Brain microvascular endothelial cell (primary cell): ENCODE measurements at regions not wholly inside any gene's neighbourhood (a gene's known extent, or its start where the extent isn't known, plus 50 kb on each side); places are given as distances from the start of the nearest gene placed in this dataset.

Experiments used
- DNase-seq: peaks from one replicate; pipeline ENCODE4 v3.0.0-alpha.2; 2020
- H3K27ac ChIP-seq: fragments of 250-450 bp; sonication (Bioruptor Pico); 2 replicates; pipeline ENCODE4 v1.5.1; 2020; ENCODE audit warnings: mild to moderate bottlenecking, moderate library complexity
- H3K27me3 ChIP-seq: fragments of 250-450 bp; sonication (Bioruptor Pico); replicated peaks from 2 replicates; pipeline ENCODE4 v1.5.1; 2020; ENCODE audit warnings: mild to moderate bottlenecking
- H3K36me3 ChIP-seq: fragments of 250-450 bp; sonication (Bioruptor Pico); replicated peaks from 2 replicates; pipeline ENCODE4 v1.5.1; 2020; ENCODE audit warnings: mild to moderate bottlenecking
- H3K4me3 ChIP-seq: 2 replicates; pipeline ENCODE4 v1.5.1; 2011; ENCODE audit warnings: low read depth, mild to moderate bottlenecking, control low read depth, low read length, moderate library complexity
- CTCF ChIP-seq: IDR thresholded peaks from 2 replicates; pipeline ENCODE4 v1.5.1; 2011; ENCODE audit warnings: low read depth, mild to moderate bottlenecking, moderate library complexity, low read length, control low read depth, inconsistent platforms; ENCODE audit errors: missing control alignments
- in situ Hi-C: cut with HindIII; loops from 2 replicates; pipeline ENCODE4 v1.10.0; 2017; ENCODE audit warnings: low sequenced_read_pairs, low pct_ligation_motif_present

DNA sequence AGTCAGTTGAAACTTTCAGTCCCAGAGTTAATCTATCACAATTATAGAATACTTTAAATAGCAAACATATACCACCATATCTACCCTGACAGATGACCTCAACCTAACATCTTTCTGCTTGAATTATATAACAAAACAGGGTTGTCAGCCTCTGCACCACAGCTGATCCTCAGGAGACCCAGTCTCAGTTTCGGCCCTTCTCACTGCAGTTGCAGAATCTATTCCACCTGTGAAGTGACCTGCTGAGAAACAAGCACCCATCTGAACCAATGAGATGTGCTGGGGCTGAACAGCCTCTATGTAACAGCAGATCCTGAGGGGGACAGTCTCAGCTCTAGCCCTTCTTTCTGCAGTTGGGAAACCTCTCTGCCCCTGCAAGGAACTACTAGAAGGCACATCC, 567.6 kb downstream of the KCNJ3 start:
- Histone ChIP-seq H3K4me3 (no peak overlapping the region), H3K27ac (no peak overlapping the region), H3K36me3 (no peaks in the 10 kb centered on the region), H3K27me3 (no peaks in the 10 kb centered on the region)
- in situ Hi-C loops: no loop called here
- DNase-seq: no peak
- TF ChIP-seq CTCF: no peak

- no peak for DNase-seq
- TF ChIP-seq CTCF: no peak
Measured at GRCh38 chr2:155256803-155257202, 558.3 kb downstream of the KCNJ3 start.

DNA sequence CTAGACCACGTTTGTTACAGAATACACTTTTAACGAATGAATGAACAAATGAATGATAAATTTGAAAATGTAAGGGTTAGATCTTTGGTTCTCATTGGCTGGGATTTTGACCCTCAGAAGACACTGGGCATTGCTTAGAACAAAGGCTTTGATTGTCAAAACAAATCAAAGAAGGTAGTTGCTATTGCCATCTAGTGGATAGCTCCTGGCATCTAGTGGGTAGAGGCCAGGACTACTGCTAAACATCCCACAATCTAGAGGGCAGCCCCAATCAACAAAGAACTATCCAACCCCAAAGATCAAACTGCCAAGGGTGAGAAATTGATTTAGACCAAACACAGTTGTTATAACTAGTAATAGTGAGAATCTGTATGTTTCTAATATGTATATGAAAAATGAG, 552.3 kb downstream of the KCNJ3 start:
- Histone ChIP-seq H3K27me3 (no peaks in the 10 kb centered on the region), H3K27ac (no peak overlapping the region), H3K36me3 (no peaks in the 10 kb centered on the region), H3K4me3 (no peak overlapping the region)
- TF ChIP-seq CTCF: peak; percentile 50
- no peak for DNase-seq
- in situ Hi-C loops: no loop called here

More at GRCh38 chr2:155256803-155257202, 558.3 kb downstream of the KCNJ3 start:
- Histone ChIP-seq H3K27me3 (no peaks in the 10 kb centered on the region), H3K36me3 (no peaks in the 10 kb centered on the region), H3K4me3 (no peak overlapping the region), H3K27ac (no peak overlapping the region)
- in situ Hi-C loops: no loop called here

DNA sequence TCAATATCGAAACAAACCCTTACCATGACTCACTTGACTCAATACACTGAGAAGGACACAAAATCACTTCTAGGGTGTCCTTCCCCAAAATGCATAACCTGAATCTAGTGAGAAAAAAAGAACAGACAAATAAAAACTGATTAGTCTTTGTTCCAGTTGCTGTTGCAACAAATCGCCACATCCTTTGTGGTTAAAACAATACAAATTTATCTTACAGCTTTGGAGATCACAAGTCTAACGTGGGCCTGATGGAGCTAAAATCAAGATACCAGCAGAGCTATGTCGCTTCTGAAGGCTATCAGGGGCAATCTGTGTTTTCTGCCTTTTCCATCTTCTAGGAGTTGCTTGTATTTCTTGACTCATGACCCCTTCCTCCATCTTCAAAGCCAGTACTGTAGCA, 541.7 kb downstream of the KCNJ3 start:
- H3K27ac ChIP-seq: no peak overlapping the region
- H3K4me3 ChIP-seq: no peak overlapping the region
- no peak for TF ChIP-seq CTCF
- no peaks in the 10 kb centered on the region for H3K27me3 ChIP-seq
- no peak for DNase-seq
- no peaks in the 10 kb centered on the region for H3K36me3 ChIP-seq
- in situ Hi-C loops: no loop called here

- Histone ChIP-seq H3K4me3 (no peak overlapping the region), H3K36me3 (no peaks in the 10 kb centered on the region), H3K27me3 (no peaks in the 10 kb centered on the region), H3K27ac (no peak overlapping the region)
- no peak for DNase-seq
- in situ Hi-C loops: no loop called here
- TF ChIP-seq CTCF: no peak
Measured at GRCh38 chr2:155235710-155236109, 537.2 kb downstream of the KCNJ3 start.

- Histone ChIP-seq H3K27ac (no peak overlapping the region), H3K27me3 (no peaks in the 10 kb centered on the region), H3K36me3 (no peaks in the 10 kb centered on the region), H3K4me3 (no peak overlapping the region)
- in situ Hi-C loops: no loop called here
- DNase-seq: no peak
- peak; percentile 26 for TF ChIP-seq CTCF
Measured at GRCh38 chr2:155223781-155224406, 525.4 kb downstream of the KCNJ3 start.
